ENCODE measurements at regions not wholly inside any gene's neighbourhood (a gene's known extent, or its start where the extent isn't known, plus 50 kb on each side); places are given as distances from the start of the nearest gene placed in this dataset.

GRCh38 chr7:11895337-11895736 is 63.3 kb upstream of the THSD7A start:
- DNase-seq (ENCODE audit: extremely low read depth in 1 of 2, low read depth in 1 of 2): no peak

- DNase-seq (ENCODE audit: extremely low read depth in 1 of 2, low read depth in 1 of 2): no peak
Observed at GRCh38 chr7:11896663-11897062, 64.7 kb upstream of the THSD7A start.

- no peak for DNase-seq (ENCODE audit: extremely low read depth in 1 of 2, low read depth in 1 of 2)
Observed at GRCh38 chr7:11899247-11899646, 67.2 kb upstream of the THSD7A start.

DNA sequence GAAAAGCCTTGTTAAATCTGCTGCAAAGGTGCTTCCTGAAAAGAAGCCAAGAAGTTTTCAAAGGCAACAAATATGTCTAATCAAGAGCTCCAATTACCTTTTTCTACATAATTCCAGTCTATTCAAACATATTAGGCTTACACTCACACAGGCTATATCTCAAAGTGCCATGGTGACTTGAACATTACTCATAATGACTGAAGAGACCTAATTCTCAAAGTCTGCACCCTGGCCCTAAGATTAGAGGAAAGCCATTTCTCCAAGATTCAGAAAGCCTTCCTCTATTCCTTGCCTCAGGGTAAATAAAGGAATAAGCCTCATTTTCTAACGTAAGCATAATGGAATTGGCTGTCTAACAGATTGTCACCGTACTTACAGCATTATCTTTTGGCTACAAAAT is 78.3 kb upstream of the THSD7A start:
- DNase-seq (ENCODE audit: extremely low read depth in 1 of 2, low read depth in 1 of 2): no peak

DNA sequence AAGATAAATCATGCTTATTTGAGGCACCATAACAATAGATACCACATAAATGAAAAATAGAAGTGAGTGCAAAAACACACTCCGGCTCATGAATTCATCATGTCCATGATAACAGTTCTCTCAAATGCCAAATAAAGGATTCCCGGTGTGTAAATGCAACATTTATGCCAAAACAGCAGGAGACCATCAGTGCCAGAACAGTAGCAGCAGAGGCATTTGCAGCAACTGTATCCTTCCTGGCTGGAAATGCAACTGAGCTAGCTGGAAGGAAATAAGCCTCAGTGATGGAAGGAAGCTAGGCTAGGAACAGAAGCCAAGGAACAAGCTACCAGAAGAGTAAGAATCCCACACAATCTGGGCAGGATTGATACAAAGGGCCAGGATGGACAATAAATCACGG is 79.9 kb upstream of the THSD7A start:
- no peak for DNase-seq (ENCODE audit: extremely low read depth in 1 of 2, low read depth in 1 of 2)

- no peak for DNase-seq (ENCODE audit: extremely low read depth in 1 of 2, low read depth in 1 of 2)
Observed at GRCh38 chr7:11914645-11915044, 82.6 kb upstream of the THSD7A start.

- no peak for DNase-seq (ENCODE audit: extremely low read depth in 1 of 2, low read depth in 1 of 2)
Observed at GRCh38 chr7:11923376-11923930, 91.5 kb upstream of the THSD7A start.

DNA sequence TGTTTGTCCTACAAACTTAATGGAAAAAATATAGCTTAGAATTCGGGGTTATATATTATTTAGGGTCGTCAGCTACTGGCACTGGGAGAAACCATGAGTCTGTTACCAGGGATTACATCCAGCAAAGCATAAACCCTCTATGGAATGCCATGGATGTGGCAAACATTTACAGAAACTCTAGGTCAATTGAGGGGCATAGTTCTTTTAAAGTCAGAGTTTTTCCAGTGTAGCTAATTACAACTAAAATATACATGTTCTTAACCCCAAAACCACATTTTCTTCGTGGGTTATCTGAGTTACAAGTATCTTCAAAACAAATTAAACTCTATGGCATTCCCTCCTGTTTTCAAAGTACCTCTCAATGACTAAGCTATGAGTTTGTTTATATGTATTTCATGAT is 99.3 kb upstream of the THSD7A start:
- DNase-seq (ENCODE audit: extremely low read depth in 1 of 2, low read depth in 1 of 2): no peak

- no peak for DNase-seq (ENCODE audit: extremely low read depth in 1 of 2, low read depth in 1 of 2)
Observed at GRCh38 chr7:11934796-11935195, 102.8 kb upstream of the THSD7A start.

GRCh38 chr7:11935905-11936304 is 103.9 kb upstream of the THSD7A start:
- no peak for DNase-seq (ENCODE audit: extremely low read depth in 1 of 2, low read depth in 1 of 2)

DNA sequence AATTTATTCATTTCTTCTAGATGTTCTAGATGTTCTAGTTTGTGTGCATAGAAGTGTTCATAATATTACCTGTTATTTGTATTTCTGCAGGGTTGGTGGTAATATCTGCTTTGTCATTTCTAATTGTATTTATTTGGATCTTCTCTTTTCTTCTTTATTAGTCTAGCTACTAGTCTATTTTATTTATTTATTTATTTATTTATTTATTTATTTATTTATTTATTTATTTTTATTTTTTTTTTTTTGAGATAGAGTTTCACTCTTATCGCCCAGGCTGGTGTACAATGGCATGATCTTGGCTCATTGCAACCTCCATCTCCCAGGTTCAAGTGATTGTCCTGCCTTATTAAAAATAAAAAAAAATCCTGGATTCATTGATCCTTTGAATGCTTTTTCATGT is 114.8 kb upstream of the THSD7A start:
- no peak for DNase-seq (ENCODE audit: extremely low read depth in 1 of 2, low read depth in 1 of 2)

DNA sequence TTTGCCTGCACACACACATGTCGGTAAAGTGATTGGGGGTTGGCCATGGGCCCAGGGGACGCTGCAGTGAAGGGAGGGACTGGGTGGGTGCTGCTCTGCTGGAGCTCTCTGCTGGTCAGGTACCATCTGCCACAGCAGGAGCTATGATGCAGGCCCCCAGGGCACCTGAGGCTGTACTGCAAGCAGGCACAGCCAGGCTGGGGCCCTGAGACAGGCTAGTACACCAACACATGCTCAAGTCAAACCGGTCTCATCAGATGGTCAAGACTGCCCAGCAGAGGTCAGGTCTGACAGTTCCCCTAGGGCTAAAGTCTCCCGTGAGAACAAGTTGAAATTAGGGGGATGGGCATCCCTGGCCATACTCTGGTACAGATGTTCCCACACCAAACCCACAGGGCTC is 118.3 kb upstream of the THSD7A start:
- DNase-seq (ENCODE audit: extremely low read depth in 1 of 2, low read depth in 1 of 2): no peak

DNA sequence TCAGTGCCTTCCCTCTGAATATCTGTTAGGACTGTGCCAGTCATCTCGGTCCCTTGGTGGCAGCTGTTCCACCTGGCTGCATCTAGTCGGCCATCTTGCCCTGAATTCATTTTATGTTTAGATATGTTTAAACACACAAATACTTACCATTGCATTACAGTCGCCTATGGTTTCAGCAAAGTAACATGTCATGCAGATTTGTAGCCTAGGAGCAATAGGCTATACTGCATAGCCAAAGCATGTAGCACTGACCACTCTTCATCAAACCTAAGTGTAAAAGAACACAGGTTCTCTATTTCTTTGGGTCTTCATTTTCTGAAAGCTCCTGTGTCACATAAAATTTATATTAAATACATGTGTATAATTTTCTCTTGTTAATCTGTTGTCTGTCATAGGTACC is 118.9 kb upstream of the THSD7A start:
- DNase-seq (ENCODE audit: extremely low read depth in 1 of 2, low read depth in 1 of 2): no peak

- DNase-seq (ENCODE audit: extremely low read depth in 1 of 2, low read depth in 1 of 2): no peak
Observed at GRCh38 chr7:11951909-11952308, 119.9 kb upstream of the THSD7A start.

DNA sequence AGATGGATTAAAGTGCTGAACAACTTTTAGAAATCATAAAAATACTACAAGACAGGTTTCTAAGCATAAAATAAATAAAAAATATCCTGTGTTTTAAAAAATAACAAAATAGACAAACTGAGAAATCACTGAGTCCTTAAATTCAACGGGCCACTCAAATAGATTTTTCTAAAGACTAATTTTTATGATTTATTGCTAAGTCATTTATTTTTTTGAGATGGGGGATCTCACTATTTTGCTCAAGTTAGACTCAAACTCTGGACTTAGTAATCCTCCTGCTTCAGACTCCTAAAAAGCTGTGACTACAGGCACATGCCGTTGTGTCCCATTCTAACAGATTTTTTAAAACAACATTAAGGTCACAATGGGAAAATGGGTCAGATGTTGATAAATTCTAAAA is 121.0 kb upstream of the THSD7A start:
- DNase-seq (ENCODE audit: extremely low read depth in 1 of 2, low read depth in 1 of 2): no peak

GRCh38 chr7:11956991-11957390 is 125.0 kb upstream of the THSD7A start:
- DNase-seq (ENCODE audit: extremely low read depth in 1 of 2, low read depth in 1 of 2): no peak

DNA sequence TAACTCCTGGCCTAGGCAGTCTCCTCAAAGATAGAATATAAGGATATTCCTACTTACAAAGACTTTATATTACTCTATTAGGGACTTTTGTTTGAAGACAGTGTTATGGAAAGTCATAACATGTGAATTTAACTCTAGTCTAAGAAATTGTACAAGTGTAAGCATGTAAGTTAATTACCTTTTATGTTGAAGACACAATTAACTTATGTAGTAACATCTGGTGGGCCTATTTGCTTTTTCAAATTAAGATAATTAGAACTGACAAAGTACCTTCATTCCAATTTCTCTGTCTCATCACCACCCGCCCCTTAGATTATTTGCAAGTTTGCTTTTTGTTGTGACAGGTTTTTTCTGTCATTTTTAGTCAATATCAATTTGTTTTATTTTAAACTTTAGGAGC is 126.0 kb upstream of the THSD7A start:
- no peak for DNase-seq (ENCODE audit: extremely low read depth in 1 of 2, low read depth in 1 of 2)

DNA sequence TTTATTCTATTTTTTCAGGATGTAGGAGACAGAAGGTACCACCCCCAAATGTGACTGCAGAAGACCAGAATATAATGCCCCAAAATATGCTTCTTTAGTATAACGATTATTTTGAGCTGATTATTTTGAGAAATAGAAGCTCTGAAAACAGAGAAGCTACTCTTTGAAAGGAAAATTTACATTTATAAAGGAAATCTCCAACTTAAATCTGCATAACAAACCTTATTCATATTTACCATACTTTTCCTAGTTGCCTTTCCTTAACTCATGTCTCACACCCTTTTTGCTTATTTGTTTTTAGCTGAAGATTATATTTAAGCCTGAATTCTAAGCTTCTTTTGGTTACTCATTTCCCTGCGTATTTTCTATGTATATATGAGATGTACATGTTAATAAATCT is 127.1 kb upstream of the THSD7A start:
- DNase-seq (ENCODE audit: extremely low read depth in 1 of 2, low read depth in 1 of 2): no peak

- DNase-seq (ENCODE audit: extremely low read depth in 1 of 2, low read depth in 1 of 2): no peak
Observed at GRCh38 chr7:11960621-11961020, 128.6 kb upstream of the THSD7A start.

DNA sequence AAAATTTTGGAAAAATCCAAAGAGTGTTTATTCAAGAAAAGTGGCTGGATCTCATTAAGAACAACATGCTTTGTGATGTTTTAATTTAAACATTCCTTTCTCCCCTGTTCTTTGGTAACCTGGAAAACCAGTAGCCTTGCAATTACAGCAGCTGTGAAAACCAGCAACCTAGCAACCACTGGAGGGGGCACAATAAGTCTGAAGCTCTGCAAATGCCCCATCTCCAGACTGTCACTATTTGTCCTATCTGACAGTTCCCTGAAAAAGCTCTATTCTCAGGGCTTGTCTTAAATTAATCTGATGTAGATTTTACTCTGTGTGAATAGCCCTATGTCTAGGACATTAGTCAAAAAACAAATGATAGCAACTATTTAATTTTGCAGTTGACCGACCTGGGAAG is 137.6 kb upstream of the THSD7A start:
- DNase-seq (ENCODE audit: extremely low read depth in 1 of 2, low read depth in 1 of 2): no peak

GRCh38 chr7:11970132-11970531 is 138.1 kb upstream of the THSD7A start:
- no peak for DNase-seq (ENCODE audit: extremely low read depth in 1 of 2, low read depth in 1 of 2)

DNA sequence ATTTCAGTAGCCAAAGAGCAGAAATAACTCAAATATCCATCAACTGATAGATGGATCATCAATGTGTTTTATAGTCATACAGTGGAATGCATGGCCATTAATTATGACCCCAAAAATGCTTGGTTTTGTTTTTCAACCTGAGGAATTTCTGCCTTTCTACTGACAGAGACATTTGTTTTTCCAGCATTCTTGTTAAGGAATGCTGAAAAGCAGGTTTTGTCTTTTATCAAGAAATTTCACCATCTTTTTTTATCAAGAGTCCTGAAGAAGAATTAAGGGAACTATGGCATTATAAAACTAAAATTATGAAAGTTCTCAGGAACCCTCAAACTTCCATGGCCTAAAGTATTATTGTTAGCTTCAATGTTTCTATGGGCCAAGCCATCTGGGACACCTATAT is 153.4 kb upstream of the THSD7A start:
- no peak for DNase-seq (ENCODE audit: extremely low read depth in 1 of 2, low read depth in 1 of 2)

DNA sequence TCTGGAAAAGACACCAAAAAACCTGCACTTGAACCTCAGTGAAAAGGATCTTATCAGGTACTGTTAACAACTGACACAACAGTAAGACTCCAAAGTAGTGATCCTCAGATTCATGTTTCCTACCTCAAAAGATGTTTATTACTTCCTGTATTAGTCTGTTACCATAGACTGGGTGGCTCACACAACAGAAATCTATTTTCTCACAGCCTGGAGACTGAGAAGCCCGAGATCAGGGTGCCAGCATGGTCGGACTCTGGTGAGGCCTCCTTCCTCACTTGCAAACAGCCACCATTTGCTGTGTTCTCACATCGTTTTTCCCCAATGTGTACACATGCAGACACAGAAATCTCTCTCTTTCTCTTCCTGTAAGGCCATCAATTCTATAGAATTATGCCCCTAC is 154.0 kb upstream of the THSD7A start:
- no peak for DNase-seq (ENCODE audit: extremely low read depth in 1 of 2, low read depth in 1 of 2)

- no peak for DNase-seq (ENCODE audit: extremely low read depth in 1 of 2, low read depth in 1 of 2)
Observed at GRCh38 chr7:11988186-11988585, 156.2 kb upstream of the THSD7A start.

Measured in stimulated activated CD8-positive, alpha-beta memory T cell treated with anti-CD3 and anti-CD28 coated beads, Interleukin-7, amount 100 ng/mL, for 48 hours (primary cell).